ENCODE measurements at regions not wholly inside any gene's neighbourhood (a gene's known extent, or its start where the extent isn't known, plus 50 kb on each side); places are given as distances from the start of the nearest gene placed in this dataset.

- Histone ChIP-seq H3K9ac (ENCODE audit: low read length) (no peak overlapping the region), H3K27ac (ENCODE audit: low read length) (no peak overlapping the region), H3K27me3 (ENCODE audit: low read depth, low read length) (no peaks in the 10 kb centered on the region), H3K79me2 (ENCODE audit: low read length) (no peaks in the 10 kb centered on the region), H2AFZ (ENCODE audit: low read depth, low read length) (no peak overlapping the region), H3K4me1 (ENCODE audit: low read length) (peaks cover 24% of the 10 kb centered on the region), H3K4me3 (ENCODE audit: low read length) (no peak overlapping the region), H4K20me1 (ENCODE audit: insufficient read depth, low read length) (no peaks in the 10 kb centered on the region), H3K4me2 (ENCODE audit: low read length) (no peak overlapping the region), H3K9me3 (ENCODE audit: insufficient read depth, low read length) (no peaks in the 10 kb centered on the region), H3K36me3 (replicated peaks; ENCODE audit: low read depth, low read length) (no peaks in the 10 kb centered on the region)
- no peak for TF ChIP-seq CTCF (IDR thresholded peaks at IDR 0.05; ENCODE audit: low read depth, low read length)
- TF ChIP-seq EZH2phosphoT487 (IDR thresholded peaks at IDR 0.05; ENCODE audit: low read depth), result no peak
Observed at GRCh38 chr5:39498278-39498952, 73.6 kb upstream of the DAB2 start.

- H3K27ac ChIP-seq (ENCODE audit: low read length), result no peak overlapping the region
- no peak for TF ChIP-seq EZH2phosphoT487 (IDR thresholded peaks at IDR 0.05; ENCODE audit: low read depth)
- no peak for TF ChIP-seq CTCF (IDR thresholded peaks at IDR 0.05; ENCODE audit: low read depth, low read length)
- no peaks in the 10 kb centered on the region for H3K9me3 ChIP-seq (ENCODE audit: insufficient read depth, low read length)
- no peaks in the 10 kb centered on the region for H3K27me3 ChIP-seq (ENCODE audit: low read depth, low read length)
- no peak overlapping the region for H3K4me2 ChIP-seq (ENCODE audit: low read length)
- H3K79me2 ChIP-seq (ENCODE audit: low read length), result no peaks in the 10 kb centered on the region
- peaks cover 24% of the 10 kb centered on the region for H3K4me1 ChIP-seq (ENCODE audit: low read length)
- no peaks in the 10 kb centered on the region for H3K36me3 ChIP-seq (replicated peaks; ENCODE audit: low read depth, low read length)
- no peak overlapping the region for H2AFZ ChIP-seq (ENCODE audit: low read depth, low read length)
- H3K4me3 ChIP-seq (ENCODE audit: low read length), result no peak overlapping the region
- no peaks in the 10 kb centered on the region for H4K20me1 ChIP-seq (ENCODE audit: insufficient read depth, low read length)
- no peak overlapping the region for H3K9ac ChIP-seq (ENCODE audit: low read length)
Observed at GRCh38 chr5:39497322-39497721, 72.5 kb upstream of the DAB2 start.

- H3K4me3 ChIP-seq (ENCODE audit: low read length), result no peak overlapping the region
- peaks cover 19% of the 10 kb centered on the region for H3K4me1 ChIP-seq (ENCODE audit: low read length)
- H3K4me2 ChIP-seq (ENCODE audit: low read length), result peak overlapping the region; percentile 65; the same call in 1 of the 2 replicates
- H3K79me2 ChIP-seq (ENCODE audit: low read length), result no peaks in the 10 kb centered on the region
- H3K9me3 ChIP-seq (ENCODE audit: insufficient read depth, low read length), result 0 out of 2 replicates have a peak, but pooled peaks cover 4% of the 10 kb centered on the region
- 0 out of 2 replicates have a peak overlapping the region, but pooled peaks have one; percentile 2 for H3K9ac ChIP-seq (ENCODE audit: low read length)
- H3K27me3 ChIP-seq (ENCODE audit: low read depth, low read length), result no peaks in the 10 kb centered on the region
- no peak for TF ChIP-seq EZH2phosphoT487 (IDR thresholded peaks at IDR 0.05; ENCODE audit: low read depth)
- TF ChIP-seq CTCF (IDR thresholded peaks at IDR 0.05; ENCODE audit: low read depth, low read length), result no peak
- H4K20me1 ChIP-seq (ENCODE audit: insufficient read depth, low read length), result no peaks in the 10 kb centered on the region
- no peak overlapping the region for H2AFZ ChIP-seq (ENCODE audit: low read depth, low read length)
- no peak overlapping the region; the same call in 1 of the 2 replicates for H3K27ac ChIP-seq (ENCODE audit: low read length)
- H3K36me3 ChIP-seq (replicated peaks; ENCODE audit: low read depth, low read length), result no peaks in the 10 kb centered on the region
Observed at GRCh38 chr5:39495227-39495626, 70.4 kb upstream of the DAB2 start.

GRCh38 chr5:39494534-39494933 is 69.8 kb upstream of the DAB2 start:
- Histone ChIP-seq H3K4me3 (ENCODE audit: low read length) (peak overlapping the region; percentile 37), H3K27me3 (ENCODE audit: low read depth, low read length) (no peaks in the 10 kb centered on the region), H3K36me3 (replicated peaks; ENCODE audit: low read depth, low read length) (no peaks in the 10 kb centered on the region), H3K79me2 (ENCODE audit: low read length) (no peaks in the 10 kb centered on the region), H3K4me1 (ENCODE audit: low read length) (peaks cover 19% of the 10 kb centered on the region), H4K20me1 (ENCODE audit: insufficient read depth, low read length) (no peaks in the 10 kb centered on the region), H3K27ac (ENCODE audit: low read length) (peak overlapping the region; percentile 53; the same call in 1 of the 2 replicates), H3K9ac (ENCODE audit: low read length) (0 out of 2 replicates have a peak overlapping the region, but pooled peaks have one; percentile 2), H3K4me2 (ENCODE audit: low read length) (peak overlapping the region; percentile 65), H3K9me3 (ENCODE audit: insufficient read depth, low read length) (0 out of 2 replicates have a peak, but pooled peaks cover 4% of the 10 kb centered on the region), H2AFZ (ENCODE audit: low read depth, low read length) (peak overlapping the region; percentile 36)
- no peak for TF ChIP-seq CTCF (IDR thresholded peaks at IDR 0.05; ENCODE audit: low read depth, low read length)
- TF ChIP-seq EZH2phosphoT487 (IDR thresholded peaks at IDR 0.05; ENCODE audit: low read depth), result no peak

Data from OCI-LY3 (cell line).